HG02943 (cell line): ENCODE measurements at regions not wholly inside any gene's neighbourhood (a gene's known extent, or its start where the extent isn't known, plus 50 kb on each side); places are given as distances from the start of the nearest gene placed in this dataset.

Experiments used
- ATAC-seq: cut with Tn5 transposase; IDR thresholded peaks from one replicate; pipeline ENCODE4 v1.9.1; 2021; ENCODE audit warnings: mild to moderate bottlenecking, low read depth, moderate library complexity; ENCODE audit not compliant: unreplicated experiment

GRCh38 chr11:129723146-129723760, 92.4 kb upstream of the TMEM45B start:
- ATAC-seq: no peak

GRCh38 chr11:129723761-129724162, 91.9 kb upstream of the TMEM45B start:
- ATAC-seq: no peak

GRCh38 chr11:129724866-129725265, 90.8 kb upstream of the TMEM45B start:
- no peak for ATAC-seq

GRCh38 chr11:129726179-129726578, 89.5 kb upstream of the TMEM45B start:
- ATAC-seq: no peak

- no peak for ATAC-seq
Observed at GRCh38 chr11:129728581-129728980, 87.1 kb upstream of the TMEM45B start.

GRCh38 chr11:129729216-129729615, 86.4 kb upstream of the TMEM45B start:
- no peak for ATAC-seq

GRCh38 chr11:129729823-129730222, 85.8 kb upstream of the TMEM45B start:
- ATAC-seq: no peak

- ATAC-seq: no peak
Observed at GRCh38 chr11:129731316-129731715, 84.3 kb upstream of the TMEM45B start.

- no peak for ATAC-seq
Observed at GRCh38 chr11:129732941-129733340, 82.7 kb upstream of the TMEM45B start.

- ATAC-seq: no peak
Observed at GRCh38 chr11:129733384-129733783, 82.3 kb upstream of the TMEM45B start.

GRCh38 chr11:129733981-129734380, 81.7 kb upstream of the TMEM45B start:
- no peak for ATAC-seq

GRCh38 chr11:129734654-129735053, 81.0 kb upstream of the TMEM45B start:
- ATAC-seq: no peak

- no peak for ATAC-seq
Observed at GRCh38 chr11:129737831-129738230, 77.8 kb upstream of the TMEM45B start.

GRCh38 chr11:129738242-129738641, 77.4 kb upstream of the TMEM45B start:
- no peak for ATAC-seq

- ATAC-seq: no peak
Observed at GRCh38 chr11:129739339-129739738, 76.3 kb upstream of the TMEM45B start.

- no peak for ATAC-seq
Observed at GRCh38 chr11:129740125-129740719, 75.4 kb upstream of the TMEM45B start.

- ATAC-seq: no peak
Observed at GRCh38 chr11:129743112-129743815, 72.4 kb upstream of the TMEM45B start.

- no peak for ATAC-seq
Observed at GRCh38 chr11:129747071-129747470, 68.6 kb upstream of the TMEM45B start.

- ATAC-seq: no peak
Observed at GRCh38 chr11:129749141-129749540, 66.5 kb upstream of the TMEM45B start.

- peak; percentile 85 for ATAC-seq
Observed at GRCh38 chr11:129750343-129751292, 65.0 kb upstream of the TMEM45B start.

- ATAC-seq: no peak
Observed at GRCh38 chr11:129751511-129751910, 64.1 kb upstream of the TMEM45B start.
